GM12873 (cell line): ENCODE measurements at regions not wholly inside any gene's neighbourhood (a gene's known extent, or its start where the extent isn't known, plus 50 kb on each side); places are given as distances from the start of the nearest gene placed in this dataset.

ENCODE experiments used
- CTCF ChIP-seq: IDR thresholded peaks from 2 replicates; pipeline ENCODE4 v1.5.1; 2012; ENCODE audit warnings: low read depth, mild to moderate bottlenecking, moderate library complexity, low read length, control low read depth; ENCODE audit not compliant: insufficient read depth; ENCODE audit errors: missing control alignments

GRCh38 chr3:80870476-80871041, 890.9 kb downstream of the GBE1 start:
- TF ChIP-seq CTCF, result no peak

GRCh38 chr3:80855482-80855881, 906.0 kb downstream of the GBE1 start:
- no peak for TF ChIP-seq CTCF

- no peak for TF ChIP-seq CTCF
These were observed 925.0 kb downstream of the GBE1 start for GRCh38 chr3:80836395-80836794.

- TF ChIP-seq CTCF, result no peak
These were observed 953.9 kb downstream of the GBE1 start for GRCh38 chr3:80807577-80807976.

- TF ChIP-seq CTCF, result no peak
These were observed 954.8 kb downstream of the GBE1 start for GRCh38 chr3:80806673-80807072.

GRCh38 chr3:80788914-80789313, 972.5 kb downstream of the GBE1 start:
- no peak for TF ChIP-seq CTCF

GRCh38 chr3:80785875-80786274, 975.6 kb downstream of the GBE1 start:
- TF ChIP-seq CTCF, result no peak
